SK-N-SH treated with all-trans-retinoic acid at 6 μM for 48 hours (cell line): ENCODE measurements at regions not wholly inside any gene's neighbourhood (a gene's known extent, or its start where the extent isn't known, plus 50 kb on each side); places are given as distances from the start of the nearest gene placed in this dataset.

ENCODE experiments used
- ZFP30 ChIP-seq: fragments of 450-650 bp; formaldehyde crosslinking; IDR thresholded peaks from 2 replicates; pipeline ENCODE4 v1.5.0; 2022; ENCODE audit warnings: mild to moderate bottlenecking, moderate library complexity

GRCh38 chr17:65277576-65277975, 140.4 kb downstream of the RGS9 start (continued):
- no peak for TF ChIP-seq ZFP30 (CRISPR knock-in tag)
- TF ChIP-seq, all 23 proteins: peak for 0
